Neural crest cell (in vitro differentiated cells): ENCODE measurements at regions not wholly inside any gene's neighbourhood (a gene's known extent, or its start where the extent isn't known, plus 50 kb on each side); places are given as distances from the start of the nearest gene placed in this dataset.

Experiments used
- DNase-seq: peaks from one replicate; pipeline ENCODE4 v3.0.0; 2021; ENCODE audit warnings: low read depth, mixed read lengths, low spot score
- H3K27ac Mint-ChIP-seq: one replicate; pipeline ENCODE4 v1.8.0; 2021; ENCODE audit warnings: mild to moderate bottlenecking, mixed read lengths; ENCODE audit not compliant: unreplicated experiment
- H3K27me3 Mint-ChIP-seq: 2 replicates; pipeline ENCODE4 v1.8.0; 2021; ENCODE audit warnings: low read depth, mild to moderate bottlenecking, mixed read lengths
- H3K36me3 Mint-ChIP-seq: 2 replicates; pipeline ENCODE4 v1.8.0; 2021; ENCODE audit warnings: low read depth, mild to moderate bottlenecking, mixed read lengths
- H3K4me1 Mint-ChIP-seq: 2 replicates; pipeline ENCODE4 v1.8.0; 2021; ENCODE audit warnings: mixed read lengths
- H3K4me3 Mint-ChIP-seq: one replicate; pipeline ENCODE4 v1.8.0; 2021; ENCODE audit warnings: mild to moderate bottlenecking, mixed read lengths
- H3K9me3 Mint-ChIP-seq: 2 replicates; pipeline ENCODE4 v1.8.0; 2021; ENCODE audit warnings: mixed read lengths
- CTCF ChIP-seq: fragments of 200-600 bp; sonication (generic); conservative IDR thresholded peaks from 2 replicates; pipeline ENCODE4 v1.5.0; 2021; ENCODE audit warnings: antibody characterized with exemption, mild to moderate bottlenecking

GRCh38 chr5:44640945-44641456 is 167.7 kb upstream of the MRPS30 start:
- DNase-seq = no peak
- Mint-ChIP-seq H3K27ac (no peak overlapping the region), H3K27me3 (no peaks in the 10 kb centered on the region), H3K9me3 (peaks cover 3% of the 10 kb centered on the region), H3K4me3 (no peak overlapping the region), H3K4me1 (peaks cover 9% of the 10 kb centered on the region), H3K36me3 (no peaks in the 10 kb centered on the region)
- no peak for TF ChIP-seq CTCF

GRCh38 chr5:44637916-44638869 is 170.6 kb upstream of the MRPS30 start:
- Mint-ChIP-seq H3K9me3 (peaks cover 3% of the 10 kb centered on the region), H3K27ac (no peak overlapping the region), H3K4me3 (no peak overlapping the region), H3K36me3 (no peaks in the 10 kb centered on the region), H3K27me3 (no peaks in the 10 kb centered on the region), H3K4me1 (no peaks in the 10 kb centered on the region)
- TF ChIP-seq CTCF = no peak
- no peak for DNase-seq

GRCh38 chr5:44632344-44632743 is 176.4 kb upstream of the MRPS30 start:
- Mint-ChIP-seq H3K9me3 (no peaks in the 10 kb centered on the region), H3K27me3 (no peaks in the 10 kb centered on the region), H3K36me3 (no peaks in the 10 kb centered on the region), H3K4me3 (no peak overlapping the region), H3K27ac (no peak overlapping the region), H3K4me1 (no peaks in the 10 kb centered on the region)
- TF ChIP-seq CTCF = no peak
- DNase-seq = no peak

GRCh38 chr5:44626846-44627245 is 181.9 kb upstream of the MRPS30 start:
- Mint-ChIP-seq H3K27me3 (no peaks in the 10 kb centered on the region), H3K4me1 (no peaks in the 10 kb centered on the region), H3K36me3 (no peaks in the 10 kb centered on the region), H3K4me3 (no peak overlapping the region), H3K9me3 (no peaks in the 10 kb centered on the region), H3K27ac (no peak overlapping the region)
- no peak for TF ChIP-seq CTCF
- DNase-seq = no peak

GRCh38 chr5:44622331-44622730 is 186.4 kb upstream of the MRPS30 start:
- Mint-ChIP-seq H3K36me3 (no peaks in the 10 kb centered on the region), H3K27me3 (no peaks in the 10 kb centered on the region), H3K9me3 (no peaks in the 10 kb centered on the region), H3K27ac (no peak overlapping the region), H3K4me1 (no peaks in the 10 kb centered on the region), H3K4me3 (no peak overlapping the region)
- no peak for DNase-seq
- TF ChIP-seq CTCF = no peak
